LHCN-M2 (cell line): ENCODE measurements at regions not wholly inside any gene's neighbourhood (a gene's known extent, or its start where the extent isn't known, plus 50 kb on each side); places are given as distances from the start of the nearest gene placed in this dataset.

Experiments used
- DNase-seq: peaks from one replicate; pipeline ENCODE4 v3.0.0-alpha.2; 2012; ENCODE audit warnings: low read depth

GRCh38 chr13:26456650-26457049, 100.8 kb upstream of the WASF3 start:
- no peak for DNase-seq

- peak; percentile 56 for DNase-seq
Measured at GRCh38 chr13:26457212-26457611, 100.3 kb upstream of the WASF3 start.

GRCh38 chr13:26458196-26458749, 99.2 kb upstream of the WASF3 start:
- DNase-seq, result peak; percentile 87

- DNase-seq, result peak; percentile 97
Measured at GRCh38 chr13:26459276-26460131, 98.0 kb upstream of the WASF3 start.

GRCh38 chr13:26460648-26461047, 96.8 kb upstream of the WASF3 start:
- peak; percentile 100 for DNase-seq

- no peak for DNase-seq
Measured at GRCh38 chr13:26463296-26463695, 94.2 kb upstream of the WASF3 start.

GRCh38 chr13:26463848-26464247, 93.6 kb upstream of the WASF3 start:
- no peak for DNase-seq

- DNase-seq, result peak; percentile 67
Measured at GRCh38 chr13:26465514-26465913, 92.0 kb upstream of the WASF3 start.

- DNase-seq, result no peak
Measured at GRCh38 chr13:26465954-26466353, 91.5 kb upstream of the WASF3 start.

- no peak for DNase-seq
Measured at GRCh38 chr13:26468265-26468801, 89.2 kb upstream of the WASF3 start.

- DNase-seq, result no peak
Measured at GRCh38 chr13:26469602-26470001, 87.9 kb upstream of the WASF3 start.

- DNase-seq, result no peak
Measured at GRCh38 chr13:26471807-26472206, 85.7 kb upstream of the WASF3 start.

GRCh38 chr13:26473571-26474230, 83.8 kb upstream of the WASF3 start:
- DNase-seq, result no peak

- no peak for DNase-seq
Measured at GRCh38 chr13:26474286-26474685, 83.2 kb upstream of the WASF3 start.

GRCh38 chr13:26475176-26476110, 82.0 kb upstream of the WASF3 start:
- no peak for DNase-seq

GRCh38 chr13:26476111-26476781, 81.2 kb upstream of the WASF3 start:
- DNase-seq, result peak; percentile 49

GRCh38 chr13:26476782-26477142, 80.7 kb upstream of the WASF3 start:
- no peak for DNase-seq

- no peak for DNase-seq
Measured at GRCh38 chr13:26477681-26478080, 79.8 kb upstream of the WASF3 start.

- DNase-seq, result peak; percentile 15
Measured at GRCh38 chr13:26480246-26480855, 77.1 kb upstream of the WASF3 start.

GRCh38 chr13:26482451-26483197, 74.9 kb upstream of the WASF3 start:
- peak; percentile 78 for DNase-seq
